WTC11 (cell line): ENCODE measurements at regions not wholly inside any gene's neighbourhood (a gene's known extent, or its start where the extent isn't known, plus 50 kb on each side); places are given as distances from the start of the nearest gene placed in this dataset.

Source experiments
- ATAC-seq: fragments of 200-7000 bp; cut with Tn5 transposase; 2 replicates; pipeline ENCODE4 v1.10.0; 2021; ENCODE audit warnings: mild to moderate bottlenecking, moderate library complexity
- CTCF ChIA-PET: fragments of 300-600 bp; sonication (Branson Sonifier 250); formaldehyde crosslinking; loops from one replicate; lab custom pipeline; 2021; ENCODE audit warnings: antibody characterized with exemption; lab: Charles Lee
- POLR2A ChIA-PET: fragments of 350-600 bp; sonication (Branson Sonifier 250); formaldehyde crosslinking; loops from one replicate; lab custom pipeline; 2021; ENCODE audit warnings: antibody characterized with exemption; lab: Charles Lee
- DNase-seq: peaks from one replicate; pipeline ENCODE4 v3.0.0; 2021; ENCODE audit warnings: low spot score
- H3K27ac Mint-ChIP-seq: 2 replicates; pipeline ENCODE4 v1.8.0; 2021; ENCODE audit warnings: mixed read lengths
- H3K27me3 Mint-ChIP-seq: 2 replicates; pipeline ENCODE4 v1.8.0; 2021; ENCODE audit warnings: low read depth, mild to moderate bottlenecking, moderate library complexity, mixed read lengths
- H3K36me3 Mint-ChIP-seq: 2 replicates; pipeline ENCODE4 v1.8.0; 2021; ENCODE audit warnings: mixed read lengths
- H3K4me1 Mint-ChIP-seq: 2 replicates; pipeline ENCODE4 v1.8.0; 2022; ENCODE audit warnings: mixed read lengths
- H3K4me3 Mint-ChIP-seq: 2 replicates; pipeline ENCODE4 v1.8.0; 2021; ENCODE audit warnings: mild to moderate bottlenecking, moderate library complexity, mixed read lengths
- H3K9me3 Mint-ChIP-seq: 2 replicates; pipeline ENCODE4 v1.8.0; 2021; ENCODE audit warnings: mixed read lengths
- CREB1 ChIP-seq: sonication (generic); formaldehyde crosslinking; IDR thresholded peaks from 2 replicates; pipeline ENCODE4 v1.8.0; 2023; ENCODE audit warnings: mild to moderate bottlenecking, missing genetic modification reagents
- EMX1 ChIP-seq: fragments of 250-450 bp; sonication (Bioruptor Pico); IDR thresholded peaks from 2 replicates; pipeline ENCODE4 v1.8.0; 2021; ENCODE audit warnings: mild to moderate bottlenecking
- ESRRA ChIP-seq: sonication (generic); formaldehyde crosslinking; IDR thresholded peaks from 2 replicates; pipeline ENCODE4 v1.8.1; 2022; ENCODE audit warnings: mild to moderate bottlenecking, missing genetic modification reagents, borderline replicate concordance
- FOXJ3 ChIP-seq: sonication (generic); formaldehyde crosslinking; IDR thresholded peaks from 2 replicates; pipeline ENCODE4 v1.9.0; 2021; ENCODE audit warnings: missing genetic modification reagents, mild to moderate bottlenecking, borderline replicate concordance
- FOXK1 ChIP-seq: sonication (generic); formaldehyde crosslinking; IDR thresholded peaks from 2 replicates; pipeline ENCODE4 v1.8.0; 2022; ENCODE audit warnings: mild to moderate bottlenecking, moderate library complexity, missing genetic modification reagents
- FOXP1 ChIP-seq: sonication (generic); formaldehyde crosslinking; IDR thresholded peaks from 2 replicates; pipeline ENCODE4 v1.8.0; 2022; ENCODE audit warnings: missing genetic modification reagents, mild to moderate bottlenecking, moderate library complexity, borderline replicate concordance
- JAZF1 ChIP-seq: fragments of 250-450 bp; sonication (Bioruptor Pico); IDR thresholded peaks from 2 replicates; pipeline ENCODE4 v1.9.0; 2021; ENCODE audit warnings: moderate library complexity, mild to moderate bottlenecking, inconsistent platforms
- KAT7 ChIP-seq: sonication (generic); formaldehyde crosslinking; IDR thresholded peaks from 2 replicates; pipeline ENCODE4 v1.8.1; 2023; ENCODE audit warnings: missing genetic modification reagents, mild to moderate bottlenecking, borderline replicate concordance
- MXD4 ChIP-seq: fragments of 250-450 bp; sonication (Bioruptor Pico); IDR thresholded peaks from 2 replicates; pipeline ENCODE4 v1.8.0; 2021; ENCODE audit warnings: mild to moderate bottlenecking, moderate library complexity, borderline replicate concordance
- MYBL2 ChIP-seq: sonication (generic); formaldehyde crosslinking; IDR thresholded peaks from 2 replicates; pipeline ENCODE4 v1.8.1; 2023; ENCODE audit warnings: mild to moderate bottlenecking, moderate library complexity, missing genetic modification reagents
- PRRX2 ChIP-seq: fragments of 250-450 bp; sonication (Bioruptor Pico); IDR thresholded peaks from 2 replicates; pipeline ENCODE4 v1.8.0; 2021; ENCODE audit warnings: mild to moderate bottlenecking
- RORB ChIP-seq: fragments of 250-450 bp; sonication (Bioruptor Pico); IDR thresholded peaks from 2 replicates; pipeline ENCODE4 v1.9.0; 2021; ENCODE audit warnings: mild to moderate bottlenecking
- SMAD4 ChIP-seq: sonication (generic); formaldehyde crosslinking; IDR thresholded peaks from 2 replicates; pipeline ENCODE4 v1.8.0; 2022; ENCODE audit warnings: mild to moderate bottlenecking, missing genetic modification reagents
- SP1 ChIP-seq: sonication (generic); formaldehyde crosslinking; conservative IDR thresholded peaks from 2 replicates; pipeline ENCODE4 v1.8.1; 2022; ENCODE audit warnings: missing genetic modification reagents
- ZBTB21 ChIP-seq: sonication (generic); formaldehyde crosslinking; IDR thresholded peaks from 2 replicates; pipeline ENCODE4 v1.8.1; 2023; ENCODE audit warnings: mild to moderate bottlenecking, missing genetic modification reagents, borderline replicate concordance
- ZNF138 ChIP-seq: sonication (generic); formaldehyde crosslinking; conservative IDR thresholded peaks from 2 replicates; pipeline ENCODE4 v1.8.1; 2022; ENCODE audit warnings: mild to moderate bottlenecking, moderate library complexity, missing genetic modification reagents
- ZNF423 ChIP-seq: fragments of 250-450 bp; sonication (Bioruptor Pico); IDR thresholded peaks from 2 replicates; pipeline ENCODE4 v2.1.2; 2022; ENCODE audit warnings: mild to moderate bottlenecking, moderate library complexity
- ZNF671 ChIP-seq: fragments of 250-450 bp; sonication (Bioruptor Pico); IDR thresholded peaks from 2 replicates; pipeline ENCODE4 v1.8.0; 2021; ENCODE audit warnings: mild to moderate bottlenecking
- TF ChIP-seq, protein P1 (sequence below): sonication (generic); formaldehyde crosslinking; IDR thresholded peaks from 2 replicates; pipeline ENCODE4 v1.8.0; 2022; ENCODE audit warnings: mild to moderate bottlenecking, missing genetic modification reagents
- TF ChIP-seq, protein P2 (sequence below): fragments of 200-600 bp; IDR thresholded peaks from 2 replicates; pipeline ENCODE4 v1.8.0; 2022; ENCODE audit warnings: antibody characterized with exemption
- TF ChIP-seq, protein P3 (sequence below): sonication (generic); formaldehyde crosslinking; IDR thresholded peaks from 2 replicates; pipeline ENCODE4 v1.8.0; 2022; ENCODE audit warnings: mild to moderate bottlenecking, missing genetic modification reagents
- TF ChIP-seq, protein P4 (sequence below): sonication (generic); formaldehyde crosslinking; IDR thresholded peaks from 2 replicates; pipeline ENCODE4 v1.8.1; 2022; ENCODE audit warnings: mild to moderate bottlenecking, moderate library complexity, missing genetic modification reagents
- TF ChIP-seq, protein P5 (sequence below): sonication (generic); formaldehyde crosslinking; IDR thresholded peaks from 2 replicates; pipeline ENCODE4 v1.8.1; 2022; ENCODE audit warnings: low read depth, mild to moderate bottlenecking, moderate library complexity, missing genetic modification reagents, borderline replicate concordance
- TF ChIP-seq, protein P6 (sequence below): sonication (generic); formaldehyde crosslinking; IDR thresholded peaks from 2 replicates; pipeline ENCODE4 v1.8.1; 2023; ENCODE audit warnings: mild to moderate bottlenecking, missing genetic modification reagents

DNA sequence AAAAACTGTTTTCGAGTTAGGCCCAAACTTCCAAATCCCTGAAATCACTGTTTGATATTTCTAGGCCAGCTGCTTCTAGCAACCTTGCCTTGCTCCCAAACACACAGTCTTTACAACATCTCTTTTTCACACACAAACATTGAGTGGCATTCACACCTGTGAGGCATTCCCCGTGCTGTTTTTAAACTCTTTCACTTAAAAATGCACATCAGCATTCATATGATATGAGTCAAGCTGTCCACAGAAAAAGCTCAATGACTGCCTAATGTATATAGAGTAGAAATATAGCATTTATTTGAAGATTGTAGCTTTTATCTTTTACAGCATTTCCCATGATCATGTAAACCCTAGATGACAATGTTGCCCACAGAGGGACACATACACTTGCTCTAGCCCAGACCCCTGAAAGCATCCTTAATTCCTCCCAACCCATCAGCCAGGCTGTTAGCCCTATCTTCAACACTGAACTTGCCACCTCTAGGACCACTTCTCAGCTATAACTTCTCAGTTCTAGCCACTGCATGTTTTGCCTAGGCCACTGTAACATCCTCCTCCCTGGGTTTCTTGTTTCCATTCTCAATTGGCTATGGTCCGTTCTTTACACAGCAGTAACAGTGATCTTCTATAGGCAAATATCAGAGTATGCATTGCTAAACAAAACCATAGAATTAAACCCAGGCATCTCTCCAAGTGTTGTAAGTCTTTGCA, 782.6 kb downstream of the DIPK2A start:
- H3K36me3 Mint-ChIP-seq: peaks cover 41% of the 10 kb centered on the region
- peaks cover 50% of the 10 kb centered on the region for H3K9me3 Mint-ChIP-seq
- TF ChIP-seq, protein P1, sequence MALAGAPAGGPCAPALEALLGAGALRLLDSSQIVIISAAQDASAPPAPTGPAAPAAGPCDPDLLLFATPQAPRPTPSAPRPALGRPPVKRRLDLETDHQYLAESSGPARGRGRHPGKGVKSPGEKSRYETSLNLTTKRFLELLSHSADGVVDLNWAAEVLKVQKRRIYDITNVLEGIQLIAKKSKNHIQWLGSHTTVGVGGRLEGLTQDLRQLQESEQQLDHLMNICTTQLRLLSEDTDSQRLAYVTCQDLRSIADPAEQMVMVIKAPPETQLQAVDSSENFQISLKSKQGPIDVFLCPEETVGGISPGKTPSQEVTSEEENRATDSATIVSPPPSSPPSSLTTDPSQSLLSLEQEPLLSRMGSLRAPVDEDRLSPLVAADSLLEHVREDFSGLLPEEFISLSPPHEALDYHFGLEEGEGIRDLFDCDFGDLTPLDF (CRISPR knock-in tag): no peak
- TF ChIP-seq FOXJ3 (CRISPR knock-in tag) (no peak), KAT7 (CRISPR knock-in tag) (no peak), ESRRA (CRISPR knock-in tag) (no peak), PRRX2 (no peak), FOXK1 (CRISPR knock-in tag) (no peak), SMAD4 (no peak), ZNF423 (CRISPR knock-in tag) (no peak), RORB (no peak), MYBL2 (CRISPR knock-in tag) (no peak), FOXP1 (CRISPR knock-in tag) (no peak), CREB1 (CRISPR knock-in tag) (no peak)
- TF ChIP-seq, protein P2, sequence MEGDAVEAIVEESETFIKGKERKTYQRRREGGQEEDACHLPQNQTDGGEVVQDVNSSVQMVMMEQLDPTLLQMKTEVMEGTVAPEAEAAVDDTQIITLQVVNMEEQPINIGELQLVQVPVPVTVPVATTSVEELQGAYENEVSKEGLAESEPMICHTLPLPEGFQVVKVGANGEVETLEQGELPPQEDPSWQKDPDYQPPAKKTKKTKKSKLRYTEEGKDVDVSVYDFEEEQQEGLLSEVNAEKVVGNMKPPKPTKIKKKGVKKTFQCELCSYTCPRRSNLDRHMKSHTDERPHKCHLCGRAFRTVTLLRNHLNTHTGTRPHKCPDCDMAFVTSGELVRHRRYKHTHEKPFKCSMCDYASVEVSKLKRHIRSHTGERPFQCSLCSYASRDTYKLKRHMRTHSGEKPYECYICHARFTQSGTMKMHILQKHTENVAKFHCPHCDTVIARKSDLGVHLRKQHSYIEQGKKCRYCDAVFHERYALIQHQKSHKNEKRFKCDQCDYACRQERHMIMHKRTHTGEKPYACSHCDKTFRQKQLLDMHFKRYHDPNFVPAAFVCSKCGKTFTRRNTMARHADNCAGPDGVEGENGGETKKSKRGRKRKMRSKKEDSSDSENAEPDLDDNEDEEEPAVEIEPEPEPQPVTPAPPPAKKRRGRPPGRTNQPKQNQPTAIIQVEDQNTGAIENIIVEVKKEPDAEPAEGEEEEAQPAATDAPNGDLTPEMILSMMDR: no peak
- no peak for DNase-seq
- no peak overlapping the region for H3K27ac Mint-ChIP-seq
- no peak for ATAC-seq
- ChIA-PET CTCF (no interaction called here), POLR2A (no interaction called here)
- H3K4me1 Mint-ChIP-seq: peaks cover 17% of the 10 kb centered on the region
- H3K27me3 Mint-ChIP-seq: no peaks in the 10 kb centered on the region
- H3K4me3 Mint-ChIP-seq: no peak overlapping the region

DNA sequence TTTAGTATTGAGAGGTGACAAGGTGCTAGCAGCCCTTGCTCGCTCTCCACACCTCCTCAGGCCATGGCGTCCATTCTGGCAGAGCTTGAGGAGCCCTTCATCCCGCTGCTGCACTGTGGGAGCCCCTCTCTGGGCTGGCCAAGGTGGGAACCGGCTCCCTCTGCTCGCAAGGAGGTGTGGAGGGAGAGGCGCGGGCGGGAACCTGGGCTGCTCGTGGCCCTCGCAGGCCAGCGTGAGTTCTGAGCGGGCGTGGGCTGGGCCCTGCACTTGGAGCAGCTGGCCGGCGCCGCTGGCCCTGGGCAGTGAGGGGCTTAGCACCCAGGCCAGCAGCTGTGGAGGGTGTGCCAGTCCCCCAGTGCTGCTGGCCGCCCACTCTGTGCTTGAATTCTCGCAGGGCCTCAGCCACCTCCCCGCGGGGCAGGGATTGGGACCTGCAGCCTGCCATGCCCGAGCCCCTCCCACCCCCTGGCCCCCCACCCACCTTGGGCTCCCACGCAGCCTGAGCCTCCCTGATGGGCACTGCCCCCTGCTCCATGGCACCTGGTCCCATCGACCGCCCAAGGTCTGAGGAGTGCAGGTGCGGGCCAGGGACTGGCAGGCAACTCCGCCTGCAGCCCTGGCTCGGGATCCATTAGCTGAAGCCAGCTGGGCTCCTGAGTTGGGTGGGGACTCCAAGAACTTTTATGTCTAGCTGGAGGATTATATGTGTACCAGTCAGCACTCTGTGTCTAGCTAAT, 785.2 kb downstream of the DIPK2A start:
- DNase-seq (no peak), ATAC-seq (no peak)
- ChIA-PET CTCF (no interaction called here), POLR2A (no interaction called here)
- Mint-ChIP-seq H3K4me1 (peaks cover 7% of the 10 kb centered on the region), H3K4me3 (no peak overlapping the region), H3K27ac (no peak overlapping the region), H3K36me3 (peaks cover 34% of the 10 kb centered on the region), H3K9me3 (peaks cover 42% of the 10 kb centered on the region), H3K27me3 (no peaks in the 10 kb centered on the region)
- TF ChIP-seq ZNF671 (CRISPR knock-in tag) (no peak), MXD4 (no peak), ZNF138 (CRISPR knock-in tag) (no peak), JAZF1 (CRISPR knock-in tag) (no peak), ZBTB21 (no peak), EMX1 (no peak), SP1 (no peak), FOXJ3 (CRISPR knock-in tag) (no peak)
- TF ChIP-seq, protein P3, sequence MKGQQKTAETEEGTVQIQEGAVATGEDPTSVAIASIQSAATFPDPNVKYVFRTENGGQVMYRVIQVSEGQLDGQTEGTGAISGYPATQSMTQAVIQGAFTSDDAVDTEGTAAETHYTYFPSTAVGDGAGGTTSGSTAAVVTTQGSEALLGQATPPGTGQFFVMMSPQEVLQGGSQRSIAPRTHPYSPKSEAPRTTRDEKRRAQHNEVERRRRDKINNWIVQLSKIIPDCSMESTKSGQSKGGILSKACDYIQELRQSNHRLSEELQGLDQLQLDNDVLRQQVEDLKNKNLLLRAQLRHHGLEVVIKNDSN: no peak
- TF ChIP-seq, protein P4, sequence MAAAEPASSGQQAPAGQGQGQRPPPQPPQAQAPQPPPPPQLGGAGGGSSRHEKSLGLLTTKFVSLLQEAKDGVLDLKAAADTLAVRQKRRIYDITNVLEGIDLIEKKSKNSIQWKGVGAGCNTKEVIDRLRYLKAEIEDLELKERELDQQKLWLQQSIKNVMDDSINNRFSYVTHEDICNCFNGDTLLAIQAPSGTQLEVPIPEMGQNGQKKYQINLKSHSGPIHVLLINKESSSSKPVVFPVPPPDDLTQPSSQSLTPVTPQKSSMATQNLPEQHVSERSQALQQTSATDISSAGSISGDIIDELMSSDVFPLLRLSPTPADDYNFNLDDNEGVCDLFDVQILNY: no peak
- TF ChIP-seq, protein P5, sequence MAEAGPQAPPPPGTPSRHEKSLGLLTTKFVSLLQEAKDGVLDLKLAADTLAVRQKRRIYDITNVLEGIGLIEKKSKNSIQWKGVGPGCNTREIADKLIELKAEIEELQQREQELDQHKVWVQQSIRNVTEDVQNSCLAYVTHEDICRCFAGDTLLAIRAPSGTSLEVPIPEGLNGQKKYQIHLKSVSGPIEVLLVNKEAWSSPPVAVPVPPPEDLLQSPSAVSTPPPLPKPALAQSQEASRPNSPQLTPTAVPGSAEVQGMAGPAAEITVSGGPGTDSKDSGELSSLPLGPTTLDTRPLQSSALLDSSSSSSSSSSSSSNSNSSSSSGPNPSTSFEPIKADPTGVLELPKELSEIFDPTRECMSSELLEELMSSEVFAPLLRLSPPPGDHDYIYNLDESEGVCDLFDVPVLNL (CRISPR knock-in tag): no peak
- TF ChIP-seq, protein P6, sequence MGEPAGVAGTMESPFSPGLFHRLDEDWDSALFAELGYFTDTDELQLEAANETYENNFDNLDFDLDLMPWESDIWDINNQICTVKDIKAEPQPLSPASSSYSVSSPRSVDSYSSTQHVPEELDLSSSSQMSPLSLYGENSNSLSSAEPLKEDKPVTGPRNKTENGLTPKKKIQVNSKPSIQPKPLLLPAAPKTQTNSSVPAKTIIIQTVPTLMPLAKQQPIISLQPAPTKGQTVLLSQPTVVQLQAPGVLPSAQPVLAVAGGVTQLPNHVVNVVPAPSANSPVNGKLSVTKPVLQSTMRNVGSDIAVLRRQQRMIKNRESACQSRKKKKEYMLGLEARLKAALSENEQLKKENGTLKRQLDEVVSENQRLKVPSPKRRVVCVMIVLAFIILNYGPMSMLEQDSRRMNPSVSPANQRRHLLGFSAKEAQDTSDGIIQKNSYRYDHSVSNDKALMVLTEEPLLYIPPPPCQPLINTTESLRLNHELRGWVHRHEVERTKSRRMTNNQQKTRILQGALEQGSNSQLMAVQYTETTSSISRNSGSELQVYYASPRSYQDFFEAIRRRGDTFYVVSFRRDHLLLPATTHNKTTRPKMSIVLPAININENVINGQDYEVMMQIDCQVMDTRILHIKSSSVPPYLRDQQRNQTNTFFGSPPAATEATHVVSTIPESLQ: no peak
